Right atrium auricular region (tissue), 2 donors: ENCODE measurements at regions not wholly inside any gene's neighbourhood (a gene's known extent, or its start where the extent isn't known, plus 50 kb on each side); places are given as distances from the start of the nearest gene placed in this dataset.

ENCODE experiments used
- DNase-seq: peaks from one replicate; pipeline ENCODE4 v3.0.0-alpha.2; 2019; ENCODE audit warnings: low spot score
- H3K27ac ChIP-seq, 2 donors: fragments of 200-600 bp; sonication (generic); 1 replicate in 1 of 2; 2 replicates in 1 of 2; pipeline ENCODE4 v1.5.1; 2016 to 2019
- H3K27me3 ChIP-seq, 2 donors: fragments of 200-600 bp; sonication (generic); one replicate each; pipeline versions ENCODE4 v1.5.1 to v1.6.0; 2017 to 2019
- H3K36me3 ChIP-seq: fragments of 200-600 bp; sonication (generic); one replicate; pipeline ENCODE4 v1.5.1; 2016
- H3K4me1 ChIP-seq, 2 donors: fragments of 200-600 bp; sonication (generic); one replicate each; pipeline versions ENCODE4 v1.5.1 to v1.6.0; 2017 to 2019
- H3K4me3 ChIP-seq, 2 donors: fragments of 200-600 bp; sonication (generic); 1 replicate in 1 of 2; 2 replicates in 1 of 2; pipeline ENCODE4 v1.5.1; 2017 to 2019; ENCODE audit warnings: mild to moderate bottlenecking in 1 of 2, moderate library complexity in 1 of 2
- H3K9me3 ChIP-seq, 2 donors: fragments of 200-600 bp; sonication (generic); one replicate each; pipeline ENCODE4 v1.5.1; 2019
- CTCF ChIP-seq, 2 donors: fragments of 200-600 bp; sonication (generic); IDR thresholded peaks; one replicate each; pipeline ENCODE4 v1.5.1; 2019; ENCODE audit warnings: antibody characterized with exemption in 2 of 2

- Histone ChIP-seq H3K27me3 (no peaks in the 10 kb centered on the region), H3K4me1 (peaks cover 0 to 10% of the 10 kb centered on the region in 2 donors), H3K4me3 (no peak overlapping the region), H3K9me3 (no peaks in the 10 kb centered on the region), H3K27ac (no peak overlapping the region), H3K36me3 (no peaks in the 10 kb centered on the region)
- DNase-seq, result no peak
- TF ChIP-seq CTCF (IDR thresholded peaks at IDR 0.05), result no peak
These were observed 492.1 kb downstream of the MAFB start for GRCh38 chr20:40196846-40197436.

- no peak overlapping the region for H3K4me3 ChIP-seq
- DNase-seq, result no peak
- no peaks in the 10 kb centered on the region for H3K27me3 ChIP-seq
- H3K9me3 ChIP-seq, result no peaks in the 10 kb centered on the region
- H3K36me3 ChIP-seq, result no peaks in the 10 kb centered on the region
- H3K4me1 ChIP-seq, result peaks cover 0 to 19% of the 10 kb centered on the region in 2 donors
- no peak for TF ChIP-seq CTCF (IDR thresholded peaks at IDR 0.05)
- H3K27ac ChIP-seq, result no peak overlapping the region
These were observed 493.3 kb downstream of the MAFB start for GRCh38 chr20:40195742-40196141.

- Histone ChIP-seq H3K4me3 (no peak overlapping the region), H3K4me1 (peaks cover 0 to 24% of the 10 kb centered on the region in 2 donors), H3K36me3 (no peaks in the 10 kb centered on the region), H3K27me3 (no peaks in the 10 kb centered on the region), H3K27ac (no peak overlapping the region), H3K9me3 (no peaks in the 10 kb centered on the region)
- no peak for DNase-seq
- TF ChIP-seq CTCF (IDR thresholded peaks at IDR 0.05), result no peak
These were observed 496.5 kb downstream of the MAFB start for GRCh38 chr20:40192529-40192928.

- H3K27ac ChIP-seq, result no peak overlapping the region
- TF ChIP-seq CTCF (IDR thresholded peaks at IDR 0.05), result no peak
- H3K27me3 ChIP-seq, result no peaks in the 10 kb centered on the region
These were observed 497.0 kb downstream of the MAFB start for GRCh38 chr20:40192081-40192480.

GRCh38 chr20:40191573-40191972 lies 497.5 kb downstream of the MAFB start:
- H3K27me3 ChIP-seq, result no peaks in the 10 kb centered on the region
- no peak overlapping the region for H3K4me3 ChIP-seq
- H3K36me3 ChIP-seq, result no peaks in the 10 kb centered on the region
- H3K4me1 ChIP-seq, result peaks cover 0 to 23% of the 10 kb centered on the region in 2 donors
- H3K27ac ChIP-seq, result no peak overlapping the region
- TF ChIP-seq CTCF (IDR thresholded peaks at IDR 0.05), result no peak
- H3K9me3 ChIP-seq, result no peaks in the 10 kb centered on the region
- no peak for DNase-seq

More at GRCh38 chr20:40192081-40192480, 497.0 kb downstream of the MAFB start:
- peaks cover 0 to 23% of the 10 kb centered on the region in 2 donors for H3K4me1 ChIP-seq
- no peak for DNase-seq
- no peaks in the 10 kb centered on the region for H3K36me3 ChIP-seq
- no peaks in the 10 kb centered on the region for H3K9me3 ChIP-seq
- no peak overlapping the region for H3K4me3 ChIP-seq

GRCh38 chr20:40189621-40190020 lies 499.4 kb downstream of the MAFB start:
- no peak for TF ChIP-seq CTCF (IDR thresholded peaks at IDR 0.05)
- Histone ChIP-seq H3K4me3 (no peak overlapping the region), H3K9me3 (no peaks in the 10 kb centered on the region), H3K4me1 (peaks cover 0 to 23% of the 10 kb centered on the region in 2 donors), H3K36me3 (no peaks in the 10 kb centered on the region), H3K27me3 (no peaks in the 10 kb centered on the region), H3K27ac (no peak overlapping the region)
- no peak for DNase-seq
